Heart left ventricle (tissue), 16 donors: ENCODE measurements at regions not wholly inside any gene's neighbourhood (a gene's known extent, or its start where the extent isn't known, plus 50 kb on each side); places are given as distances from the start of the nearest gene placed in this dataset.

Experiments
- ATAC-seq, 4 donors: fragments of 200-7000 bp; cut with Tn5 transposase; one replicate each; pipeline ENCODE4 v1.9.1; 2020 to 2022; ENCODE audit warnings: moderate library complexity in 4 of 4, mild to moderate bottlenecking in 3 of 4, moderate number of reproducible peaks in 1 of 4
- DNase-seq, 5 donors: peaks; one replicate each; pipeline ENCODE4 v3.0.0-alpha.2; 2020
- H3K27ac ChIP-seq, 12 donors: fragments of 200-600 bp; sonication (generic) in 4 of 12; one replicate each; pipeline versions ENCODE4 v1.5.0 to v1.8.0; 2016 to 2022; ENCODE audit warnings: mild to moderate bottlenecking in 2 of 12
- H3K27me3 ChIP-seq, 9 donors: fragments of 200-600 bp; sonication (generic) in 2 of 9; one replicate each; pipeline versions ENCODE4 v1.5.1 to v1.8.0; 2016 to 2022; ENCODE audit warnings: mild to moderate bottlenecking in 3 of 9
- H3K36me3 ChIP-seq, 9 donors: fragments of 200-600 bp; sonication (generic) in 2 of 9; one replicate each; pipeline versions ENCODE4 v1.5.0 to v1.8.0; 2018 to 2022; ENCODE audit warnings: mild to moderate bottlenecking in 2 of 9
- H3K4me1 ChIP-seq, 12 donors: fragments of 200-600 bp; sonication (generic) in 4 of 12; one replicate each; pipeline versions ENCODE4 v1.5.0 to v1.8.0; 2016 to 2022; ENCODE audit warnings: mild to moderate bottlenecking in 3 of 12
- H3K4me3 ChIP-seq, 12 donors: fragments of 200-600 bp; sonication (generic) in 4 of 12; one replicate each; pipeline versions ENCODE4 v1.5.0 to v1.8.0; 2017 to 2022; ENCODE audit warnings: mild to moderate bottlenecking in 9 of 12, moderate library complexity in 4 of 12
- H3K9me3 ChIP-seq, 12 donors: fragments of 200-600 bp; sonication (generic) in 4 of 12; one replicate each; pipeline versions ENCODE4 v1.5.0 to v1.8.0; 2016 to 2022; ENCODE audit warnings: mild to moderate bottlenecking in 1 of 12
- CTCF ChIP-seq, 12 donors: fragments of 200-600 bp; sonication (generic) in 4 of 12; IDR thresholded peaks; one replicate each; pipeline versions ENCODE4 v1.5.0 to v1.8.0; 2018 to 2022; ENCODE audit warnings: antibody characterized with exemption in 12 of 12, mild to moderate bottlenecking in 5 of 12
- POLR2A ChIP-seq, 2 donors: fragments of 450-650 bp; IDR thresholded peaks; one replicate each; pipeline ENCODE4 v1.6.1; 2017; ENCODE audit warnings: antibody characterized with exemption in 2 of 2, mild to moderate bottlenecking in 2 of 2, moderate library complexity in 2 of 2
- WGBS, 4 donors: extraction: QIAGEN DNeasy Blood & Tissue Kit in 2 of 4; methylation state at CpG; one replicate each; pipeline versions ENCODE4 v1.1.5 to v1.1.7; 2013 to 2018; 5-methylcytosine and 5-hydroxymethylcytosine counted together
- intact Hi-C, 10 donors: fragments of 100-400 bp; cut with DNase I; formaldehyde crosslinking; loops; one replicate each; pipeline versions ENCODE4 v1.11.1 to v1.14.2; 2022
- donor health status: ischemic (EF 13 %, LVEDD 7.1; RV severe dilation, severe dysfunction).
- donor health status: healthy with polysubstance abuse.
- donor health status: DM: no; HTN: yes; CAD: no.
- donor health status: DM: no; HTN: no; CAD: no.
- donor health status: ischemic (EF 25% LVEDD 6.9; RV normal size, moderate dysfunction).
- donor health status: ischemic (EF 25% LVEDD 5.7; RV mildly dilated, moderate dysfunction).
- donor health status: healthy.
- donor health status: DM: yes; HTN: yes; CAD: no.
- donor health status: ischemic (EF 35%, LVEDD 5.7; RV mildly dilated, moderate dysfunction).
- donor health status: nonischemic (EF 11% LVEDD 7.7; RV severe dilation, severe dysfunction).
- donor health status: DM: yes; HTN: yes; CAD: no.
- donor health status: PGD.
- donor health status: ischemic (EF 29% LVEDD 5.4; RV normal size, mild dysfunction).
- donor health status: nonischemic (EF 23%, LVEDD 6.1; RV moderate dilation, normal function).

DNA sequence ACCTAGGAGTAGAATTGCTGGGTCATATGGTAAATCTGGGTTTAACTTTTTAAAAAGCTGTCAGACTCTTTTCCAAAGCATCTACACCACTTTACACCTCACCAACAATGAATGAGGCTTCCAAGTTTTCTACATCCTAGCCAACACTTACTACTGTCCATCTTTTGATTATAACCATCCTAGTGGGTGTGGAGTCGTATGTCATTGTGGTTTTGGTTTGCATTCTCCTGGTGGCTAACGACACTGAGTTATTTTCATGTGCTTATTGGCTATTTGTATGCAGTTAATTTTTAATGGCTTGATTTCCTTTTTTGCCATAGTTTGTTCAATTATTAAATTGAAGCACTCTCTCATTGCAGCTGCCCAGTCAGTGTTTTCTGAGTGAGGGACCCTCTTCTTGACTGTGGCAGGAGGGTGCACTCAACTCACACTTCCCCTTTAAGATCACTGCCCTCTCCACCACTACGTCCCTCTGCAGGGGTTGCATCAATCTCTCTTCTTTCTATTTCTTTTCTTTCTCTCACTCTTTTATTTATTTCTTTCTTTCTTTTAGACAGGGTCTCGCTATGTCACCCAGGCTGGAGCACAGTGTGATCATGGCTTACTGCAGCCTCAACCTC lies 182.3 kb downstream of the C9orf152 start:
- intact Hi-C loops: no loop called here
- DNase-seq (no peak), ATAC-seq (no peak)
- no peak overlapping the region for H3K27ac ChIP-seq
- no peaks in the 10 kb centered on the region for H3K9me3 ChIP-seq
- TF ChIP-seq POLR2A (IDR thresholded peaks at IDR 0.05): no peak
- no peak for TF ChIP-seq CTCF (IDR thresholded peaks at IDR 0.05)
- no peaks in the 10 kb centered on the region for H3K27me3 ChIP-seq
- peaks cover 7 to 57% (median 40%) of the 10 kb centered on the region in 12 donors for H3K4me1 ChIP-seq
- H3K36me3 ChIP-seq: no peaks in the 10 kb centered on the region
- H3K4me3 ChIP-seq: no peak overlapping the region
- 92 to 94% (median 93%) methylated on average over 4 of the region's 4 CpGs for WGBS, 4 donors

GRCh38 chr9:110027671-110028081 lies 180.3 kb downstream of the C9orf152 start:
- Histone ChIP-seq H3K36me3 (no peaks in the 10 kb centered on the region), H3K27ac (peak overlapping the region in 11 of 12 donors; percentile 17 to 80 (median 65)), H3K4me1 (peaks cover 7 to 51% (median 39%) of the 10 kb centered on the region in 12 donors), H3K4me3 (no peak overlapping the region), H3K9me3 (no peaks in the 10 kb centered on the region), H3K27me3 (no peaks in the 10 kb centered on the region)
- intact Hi-C loops: no loop called here
- DNase-seq (peak in 2 of 5 donors; percentile 40 to 56), ATAC-seq (peak; percentile 54 to 86 (median 78))
- WGBS, 4 donors: 24 to 46% (median 36%) methylated on average over 6 of the region's 6 CpGs
- TF ChIP-seq POLR2A (IDR thresholded peaks at IDR 0.05) (no peak), CTCF (IDR thresholded peaks at IDR 0.05) (no peak)

- WGBS, 4 donors: 54 to 64% (median 64%) methylated on average over 5 of the region's 5 CpGs
- Histone ChIP-seq H3K27ac (peak overlapping the region in 9 of 12 donors; percentile 25 to 80 (median 65)), H3K4me1 (peaks cover 7 to 51% (median 39%) of the 10 kb centered on the region in 12 donors), H3K9me3 (no peaks in the 10 kb centered on the region), H3K36me3 (no peaks in the 10 kb centered on the region), H3K4me3 (no peak overlapping the region), H3K27me3 (no peaks in the 10 kb centered on the region)
- no peak for TF ChIP-seq POLR2A (IDR thresholded peaks at IDR 0.05)
- no peak for TF ChIP-seq CTCF (IDR thresholded peaks at IDR 0.05)
- ATAC-seq (no peak), DNase-seq (no peak)
- intact Hi-C loops: no loop called here
These were observed 179.7 kb downstream of the C9orf152 start for GRCh38 chr9:110028271-110028670.

DNA sequence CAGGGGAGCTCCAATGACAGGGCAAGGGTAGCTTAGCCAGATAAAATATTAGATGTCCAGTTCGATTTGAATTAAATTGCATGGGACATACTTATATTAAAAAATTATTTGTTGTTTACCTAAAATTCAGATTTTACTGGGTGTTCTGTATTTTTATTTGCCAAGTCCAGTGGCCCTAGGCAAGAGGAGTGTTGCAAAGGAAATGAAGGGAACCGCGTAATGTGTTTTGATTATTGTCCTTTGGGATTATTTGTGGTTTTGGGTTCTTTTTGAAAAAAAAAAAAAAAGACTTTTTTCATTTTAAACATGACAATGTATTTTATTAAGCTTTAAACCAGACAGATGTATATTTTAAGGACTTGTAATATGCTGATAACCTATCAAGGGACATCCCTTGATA lies 179.3 kb downstream of the C9orf152 start:
- no peak for TF ChIP-seq CTCF (IDR thresholded peaks at IDR 0.05)
- no peak for TF ChIP-seq POLR2A (IDR thresholded peaks at IDR 0.05)
- Histone ChIP-seq H3K36me3 (no peaks in the 10 kb centered on the region), H3K27me3 (no peaks in the 10 kb centered on the region), H3K4me1 (peaks cover 7 to 51% (median 39%) of the 10 kb centered on the region in 12 donors), H3K4me3 (no peak overlapping the region), H3K27ac (peak overlapping the region in 9 of 12 donors; percentile 25 to 80 (median 65)), H3K9me3 (no peaks in the 10 kb centered on the region)
- DNase-seq: no peak
- ATAC-seq: peak in 1 of 4 donors; percentile 40
- intact Hi-C loops: no loop called here
- WGBS, 4 donors: 63 to 73% (median 68%) methylated on average over 3 of the region's 3 CpGs
